ENCODE measurements at regions not wholly inside any gene's neighbourhood (a gene's known extent, or its start where the extent isn't known, plus 50 kb on each side); places are given as distances from the start of the nearest gene placed in this dataset. TPM values are rescaled to one million over a fixed set of nuclear protein-coding genes. Genes with fewer than 3 reads are reported as not detected.

Small RNA genes in the stretch of these regions (small RNA-seq; reads per million reads assigned to genes)
- gene MTND3P1 (not detected), gene RF00049 (0.14 reads per million)
